Activated naive CD8-positive, alpha-beta T cell treated with anti-CD3 and anti-CD28 coated beads, Interleukin-2, amount 50 U/mL, for 16 hours (primary cell): ENCODE measurements at regions not wholly inside any gene's neighbourhood (a gene's known extent, or its start where the extent isn't known, plus 50 kb on each side); places are given as distances from the start of the nearest gene placed in this dataset.

Experiments used
- DNase-seq: peaks from one replicate; pipeline ENCODE4 v3.0.0-alpha.2; 2020; ENCODE audit warnings: low read depth, low spot score

DNA sequence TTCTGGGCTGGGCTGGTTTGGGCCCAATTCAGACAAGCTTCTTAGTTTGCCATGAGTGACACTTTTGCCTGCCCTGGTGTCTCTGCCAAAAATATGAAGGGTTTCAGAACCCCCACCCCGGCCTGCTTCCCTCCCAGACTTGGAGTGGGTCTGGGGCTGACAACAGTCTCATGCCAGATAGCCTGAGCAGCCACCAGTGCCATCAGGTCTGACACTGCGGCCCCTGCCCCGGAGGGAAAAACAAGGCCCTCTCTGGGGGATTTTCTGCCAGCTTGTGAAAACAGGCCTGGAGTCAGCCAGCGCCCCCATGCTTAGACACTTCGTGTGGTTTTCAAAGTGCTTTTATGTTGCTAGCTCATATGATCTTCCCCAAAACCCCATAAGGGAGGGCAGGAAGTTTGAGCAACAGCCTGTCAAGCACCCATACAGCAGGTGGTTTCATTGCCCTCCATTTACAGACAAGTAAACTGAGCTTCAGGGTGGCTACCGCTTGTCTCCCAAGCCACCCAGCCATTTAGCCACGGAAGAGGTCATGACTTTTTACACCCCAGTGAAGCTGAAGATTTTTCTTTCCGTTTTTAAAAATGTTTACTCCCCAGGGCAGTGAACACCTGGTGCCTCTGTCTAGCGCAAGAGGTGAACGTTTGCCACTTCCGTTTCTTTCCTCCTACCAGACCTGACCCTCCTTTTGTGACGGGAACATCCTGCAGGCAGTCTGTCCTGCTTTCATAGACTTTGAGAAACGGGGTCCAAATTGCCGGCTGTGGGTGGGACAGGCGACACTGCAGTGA is 300.6 kb downstream of the SEC14L1 start:
- no peak for DNase-seq

DNA sequence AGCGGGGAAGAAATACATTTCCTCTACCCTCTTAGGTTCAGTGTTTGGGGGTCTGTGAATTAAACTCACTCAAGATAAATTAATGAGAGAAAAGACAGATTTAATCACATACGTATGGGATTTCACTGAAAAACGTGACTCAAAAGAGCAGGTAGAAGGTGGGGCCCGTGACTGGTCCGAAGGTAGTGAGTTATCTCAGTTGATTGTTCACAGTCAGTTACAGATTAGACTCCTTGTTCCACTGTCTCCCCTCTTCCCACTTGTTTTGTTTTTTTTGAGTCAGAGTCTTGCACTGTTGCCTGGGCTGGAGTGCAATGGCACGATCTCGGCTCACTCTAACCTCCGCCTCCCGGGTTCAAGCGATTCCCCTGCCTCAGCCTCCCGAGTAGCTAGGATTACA is 301.2 kb downstream of the SEC14L1 start:
- no peak for DNase-seq

DNA sequence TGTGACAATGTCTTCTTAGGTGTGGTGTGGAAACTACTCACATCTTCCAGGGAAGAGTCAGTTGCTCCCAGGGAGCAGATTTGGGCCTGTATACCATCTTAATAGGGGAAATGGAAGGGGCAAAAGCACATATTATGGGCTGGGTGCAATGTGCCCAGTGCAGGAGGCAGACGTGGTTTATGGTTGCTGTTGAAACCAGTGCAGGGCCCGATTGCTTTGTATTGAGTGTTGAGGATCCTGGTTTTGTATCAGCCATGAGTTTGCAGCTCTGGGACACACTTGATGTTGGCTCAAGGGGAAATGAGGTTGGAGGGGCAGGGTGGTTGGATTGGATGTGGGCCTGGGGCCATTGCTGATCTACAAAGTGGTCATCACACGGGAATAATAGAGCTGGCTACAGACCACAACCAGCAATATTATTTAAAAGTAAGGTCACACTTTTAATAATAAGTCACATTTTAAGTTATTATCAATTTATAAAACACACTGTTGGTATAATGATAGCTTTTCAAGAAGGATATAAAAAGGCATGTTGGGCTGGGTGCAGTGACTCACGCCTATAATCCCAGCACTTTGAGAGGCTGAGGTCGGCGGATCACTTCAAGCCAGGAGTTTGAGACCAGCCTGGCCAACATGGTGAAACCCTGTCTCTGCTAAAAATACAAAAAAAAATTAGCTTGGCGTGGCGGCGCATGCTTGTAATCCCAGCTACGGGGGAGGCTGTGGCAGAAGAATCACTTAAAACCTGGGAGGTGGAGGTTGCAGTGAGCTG is 302.4 kb downstream of the SEC14L1 start:
- no peak for DNase-seq

- DNase-seq = no peak
Measured at GRCh38 chr17:77443748-77444260, 303.0 kb downstream of the SEC14L1 start.

- no peak for DNase-seq
Measured at GRCh38 chr17:77444628-77444983, 303.8 kb downstream of the SEC14L1 start.

GRCh38 chr17:77444984-77445759 is 304.4 kb downstream of the SEC14L1 start:
- peak; percentile 64 for DNase-seq

GRCh38 chr17:77445760-77446532 is 305.2 kb downstream of the SEC14L1 start:
- DNase-seq = no peak

DNA sequence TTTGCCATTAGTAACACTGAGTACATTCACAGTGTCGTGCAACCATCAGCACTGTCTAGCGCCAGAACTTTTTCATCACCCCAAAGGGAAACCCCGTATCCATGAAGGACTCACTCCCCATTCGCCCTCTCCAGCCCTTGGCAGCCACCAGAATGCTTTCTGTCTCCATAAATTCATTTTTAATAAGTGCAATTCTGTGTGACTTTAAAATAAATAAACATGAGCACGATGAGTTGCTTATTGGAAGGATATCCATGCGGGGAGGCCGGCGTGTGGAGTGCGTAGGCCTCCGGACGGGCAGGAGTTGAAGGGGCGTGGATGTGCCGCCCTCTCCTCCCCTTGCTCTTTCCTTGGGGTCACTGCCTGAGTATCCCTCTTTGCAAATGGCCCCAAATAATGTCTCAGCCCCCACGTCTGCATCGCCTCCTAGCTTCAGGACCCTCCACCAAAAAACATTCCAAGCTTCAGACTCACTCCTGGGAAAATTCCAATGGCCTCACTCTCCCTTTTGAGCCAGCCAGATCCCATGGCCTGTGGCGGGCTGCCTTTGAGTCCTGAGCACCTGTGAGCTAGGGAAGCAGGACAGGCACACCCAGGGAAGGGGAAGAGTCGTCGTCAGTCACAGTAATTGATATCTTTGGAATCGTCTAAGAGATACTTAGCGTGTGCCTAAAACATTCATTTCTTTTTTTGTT is 306.3 kb downstream of the SEC14L1 start:
- no peak for DNase-seq

- DNase-seq = no peak
Measured at GRCh38 chr17:77449373-77449907, 308.7 kb downstream of the SEC14L1 start.

GRCh38 chr17:77449908-77450741 is 309.4 kb downstream of the SEC14L1 start:
- no peak for DNase-seq

- no peak for DNase-seq
Measured at GRCh38 chr17:77450742-77451244, 310.0 kb downstream of the SEC14L1 start.

GRCh38 chr17:77451245-77451893 is 310.6 kb downstream of the SEC14L1 start:
- DNase-seq = no peak

DNA sequence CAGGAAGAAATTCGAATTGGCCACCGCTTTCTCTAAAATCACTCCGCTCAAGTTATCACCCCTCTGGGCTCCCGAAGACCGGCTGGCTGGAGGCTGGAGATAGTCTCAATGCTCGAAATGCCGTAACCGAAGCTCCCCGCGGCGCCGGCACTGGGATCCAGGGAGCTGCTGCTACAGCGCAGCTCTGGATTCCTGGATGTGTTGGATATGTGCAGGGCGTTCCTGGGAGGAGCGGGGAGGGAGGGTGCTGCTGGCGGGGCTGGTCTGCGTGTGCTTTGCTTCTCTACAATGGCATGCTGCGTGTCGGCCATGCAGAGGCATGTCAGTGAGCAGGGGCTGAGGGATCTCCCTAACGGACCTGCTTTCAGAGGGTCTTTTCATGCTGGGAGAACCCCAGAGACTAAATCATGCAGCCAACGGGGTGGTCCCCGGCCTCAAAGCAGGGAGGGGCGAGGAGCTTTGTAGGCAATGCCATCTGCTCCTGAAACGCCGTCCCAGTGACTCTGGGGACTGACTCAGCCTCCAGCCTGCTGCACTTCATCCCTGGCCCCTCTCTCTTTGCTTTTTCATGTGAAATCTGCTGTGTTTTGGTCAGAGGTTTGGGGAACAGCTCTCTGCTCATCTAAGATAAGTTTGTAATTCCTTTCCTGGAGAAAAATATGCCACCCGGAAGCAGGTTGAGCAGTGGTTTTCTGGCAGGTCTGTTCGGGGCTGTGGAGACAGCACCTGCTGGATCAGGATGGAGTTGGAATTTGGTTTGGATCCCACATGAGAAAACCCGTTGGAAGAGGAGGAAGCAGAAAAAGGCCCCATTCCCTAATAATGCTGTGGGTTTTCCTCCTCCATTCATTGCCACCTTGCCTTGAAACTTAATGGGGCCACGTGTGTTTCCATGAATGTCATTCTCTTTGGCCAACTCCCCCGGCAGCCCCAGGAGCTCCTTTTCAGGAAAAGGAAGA is 311.4 kb downstream of the SEC14L1 start:
- no peak for DNase-seq

GRCh38 chr17:77453613-77454241 is 313.0 kb downstream of the SEC14L1 start:
- DNase-seq = no peak

- no peak for DNase-seq
Measured at GRCh38 chr17:77454242-77455095, 313.7 kb downstream of the SEC14L1 start.
